HCT116 (cell line): ENCODE measurements at regions not wholly inside any gene's neighbourhood (a gene's known extent, or its start where the extent isn't known, plus 50 kb on each side); places are given as distances from the start of the nearest gene placed in this dataset.

Source experiments
- ATAC-seq: fragments of 200-7000 bp; cut with Tn5 transposase; 2 replicates; pipeline ENCODE4 v1.9.1; 2020; ENCODE audit warnings: mild to moderate bottlenecking, moderate library complexity
- BruUV-seq: library from RNA; stranded (reverse); fragments of 400-500 nt; replicated peaks from 2 replicates; lab custom pipeline; 2021; lab: Mats Ljungman, UMichigan
- CTCF ChIA-PET: fragments of 300-600 bp; sonication (Branson Sonifier 250); formaldehyde crosslinking; loops from one replicate; lab custom pipeline; 2021; ENCODE audit warnings: antibody characterized with exemption; lab: Charles Lee
- POLR2A ChIA-PET: fragments of 300-600, 350-600 bp; sonication (Branson Sonifier 250); formaldehyde crosslinking; loops from one replicate; lab custom pipeline; 2021; ENCODE audit warnings: antibody characterized with exemption; lab: Charles Lee
- RAD21 ChIA-PET, 2 experiments: fragments of 300-600 bp; sonication (Branson Sonifier 250); formaldehyde crosslinking; loops; one replicate each; lab custom pipeline; 2023; ENCODE audit warnings: low total read pairs in 2 of 2; ENCODE audit not compliant: uncharacterized antibody in 2 of 2, unreplicated experiment in 2 of 2, low non-redundant PET in 1 of 2; lab: Charles Lee
- DNase-seq: peaks from one replicate; pipeline ENCODE4 v3.0.0-alpha.2; 2010; ENCODE audit warnings: low read depth, low spot score
- H2AFZ ChIP-seq: fragments of 200-600 bp; shearing (Covaris generic), sonication (generic); 2 replicates; pipeline ENCODE4 v1.6.1; 2017; ENCODE audit warnings: low read depth, mixed run types, mixed read lengths, antibody characterized with exemption, low read length; ENCODE audit not compliant: poor library complexity, severe bottlenecking
- H3K27ac ChIP-seq: 2 replicates; pipeline ENCODE4 v1.5.1; 2012; ENCODE audit warnings: low read depth, low read length
- H3K27me3 ChIP-seq: fragments of 200-600 bp; sonication (generic); 2 replicates; pipeline ENCODE4 v1.6.1; 2016; ENCODE audit warnings: mixed run types, low read length, mixed read lengths; ENCODE audit not compliant: insufficient read depth
- H3K36me3 ChIP-seq, 2 experiments: fragments of 200-500 bp in 1 of 2; fragments of 200-600 bp in 1 of 2; sonication (Bioruptor generic) in 1 of 2; sonication (generic) in 1 of 2; 2 replicates each; pipeline versions ENCODE4 v1.5.1 to v1.6.1; 2014 to 2016; ENCODE audit warnings: low read length in 2 of 2, inconsistent platforms in 1 of 2, mixed read lengths in 1 of 2, mixed run types in 1 of 2; ENCODE audit not compliant: insufficient read depth in 2 of 2, control insufficient read depth in 1 of 2
- H3K4me1 ChIP-seq, 2 experiments: fragments of 200-600 bp in 1 of 2; sonication (generic) in 1 of 2; 2 replicates each; pipeline versions ENCODE4 v1.5.1 to v1.6.1; 2012 to 2017; ENCODE audit warnings: low read length in 2 of 2, inconsistent platforms in 1 of 2, mild to moderate bottlenecking in 1 of 2, mixed read lengths in 1 of 2, mixed run types in 1 of 2, moderate library complexity in 1 of 2; ENCODE audit not compliant: insufficient read depth in 2 of 2, control insufficient read depth in 1 of 2
- H3K4me2 ChIP-seq: fragments of 200-600 bp; sonication (generic); 2 replicates; pipeline ENCODE4 v1.6.1; 2017; ENCODE audit warnings: mixed run types, low read length, mixed read lengths
- H3K4me3 ChIP-seq, 2 experiments: fragments of 200-600 bp in 1 of 2; sonication (generic) in 1 of 2; replicated peaks in 1 of 2; 2 replicates each; pipeline ENCODE4 v1.5.1; 2011 to 2016; ENCODE audit warnings: low read length in 2 of 2, control low read depth in 1 of 2, low read depth in 1 of 2, mild to moderate bottlenecking in 1 of 2, mixed read lengths in 1 of 2, mixed run types in 1 of 2
- H3K79me2 ChIP-seq: fragments of 200-600 bp; sonication (generic); 2 replicates; pipeline ENCODE4 v1.6.1; 2017; ENCODE audit warnings: mild to moderate bottlenecking, mixed run types, low read length, moderate library complexity, mixed read lengths; ENCODE audit not compliant: insufficient read depth
- H3K9ac ChIP-seq: fragments of 200-600 bp; sonication (generic); 2 replicates; pipeline ENCODE4 v1.6.1; 2016; ENCODE audit warnings: low read length, mixed read lengths
- H3K9me2 ChIP-seq: fragments of 200-600 bp; sonication (generic), shearing (Covaris generic); 2 replicates; pipeline ENCODE4 v1.6.1; 2017; ENCODE audit warnings: mixed run types, mild to moderate bottlenecking, moderate library complexity; ENCODE audit not compliant: insufficient read depth
- H3K9me3 ChIP-seq, 2 experiments: fragments of 200-500 bp in 1 of 2; fragments of 200-600 bp in 1 of 2; sonication (Bioruptor generic) in 1 of 2; sonication (generic) in 1 of 2; 2 replicates each; pipeline ENCODE4 v1.6.1; 2014 to 2017; ENCODE audit warnings: low read length in 2 of 2, mixed read lengths in 2 of 2, inconsistent platforms in 1 of 2, low read depth in 1 of 2, mild to moderate bottlenecking in 1 of 2, mixed run types in 1 of 2, moderate library complexity in 1 of 2; ENCODE audit not compliant: control insufficient read depth in 1 of 2, insufficient read depth in 1 of 2
- H4K20me1 ChIP-seq: fragments of 200-600 bp; sonication (generic), shearing (Covaris generic); 2 replicates; pipeline ENCODE4 v1.6.1; 2017; ENCODE audit warnings: mixed run types, mild to moderate bottlenecking, moderate library complexity; ENCODE audit not compliant: insufficient read depth
- CBX3 ChIP-seq: IDR thresholded peaks from 2 replicates; pipeline ENCODE4 v1.6.1; 2012; ENCODE audit warnings: low read depth
- CEBPB ChIP-seq: IDR thresholded peaks from 2 replicates; pipeline ENCODE4 v1.6.1; 2012; ENCODE audit warnings: low read depth
- EGR1 ChIP-seq: IDR thresholded peaks from 2 replicates; pipeline ENCODE4 v1.6.1; 2012; ENCODE audit warnings: low read depth
- JUND ChIP-seq: IDR thresholded peaks from 2 replicates; pipeline ENCODE4 v1.6.1; 2012
- POLR2AphosphoS5 ChIP-seq: IDR thresholded peaks from 2 replicates; pipeline ENCODE4 v1.6.1; 2011; ENCODE audit warnings: mild to moderate bottlenecking, low read depth, low read length, moderate library complexity
- intact Hi-C: fragments of 100-400 bp; cut with micrococcal nuclease; formaldehyde crosslinking; loops from 2 replicates; pipeline ENCODE4 v1.10.0; 2022
- TF ChIP-seq, protein P1 (sequence below): IDR thresholded peaks from 2 replicates; pipeline ENCODE4 v1.6.1; 2012
- TF ChIP-seq, protein P2 (sequence below), 3 experiments: fragments of 200-600 bp in 1 of 3; sonication (generic) in 1 of 3; IDR thresholded peaks in 2 of 3; conservative IDR thresholded peaks in 1 of 3; 2 replicates each; pipeline ENCODE4 v1.5.1; 2012 to 2017; ENCODE audit warnings: low read depth in 2 of 3, low read length in 2 of 3, antibody characterized with exemption in 1 of 3, borderline replicate concordance in 1 of 3, control low read depth in 1 of 3, mild to moderate bottlenecking in 1 of 3, mixed read lengths in 1 of 3, mixed run types in 1 of 3, moderate library complexity in 1 of 3; ENCODE audit not compliant: insufficient read depth in 1 of 3
- TF ChIP-seq, protein P3 (sequence below): IDR thresholded peaks from 2 replicates; pipeline ENCODE4 v1.6.1; 2011; ENCODE audit warnings: mild to moderate bottlenecking, low read length, moderate library complexity; ENCODE audit not compliant: insufficient replicate concordance; ENCODE audit errors: extremely low read depth

DNA sequence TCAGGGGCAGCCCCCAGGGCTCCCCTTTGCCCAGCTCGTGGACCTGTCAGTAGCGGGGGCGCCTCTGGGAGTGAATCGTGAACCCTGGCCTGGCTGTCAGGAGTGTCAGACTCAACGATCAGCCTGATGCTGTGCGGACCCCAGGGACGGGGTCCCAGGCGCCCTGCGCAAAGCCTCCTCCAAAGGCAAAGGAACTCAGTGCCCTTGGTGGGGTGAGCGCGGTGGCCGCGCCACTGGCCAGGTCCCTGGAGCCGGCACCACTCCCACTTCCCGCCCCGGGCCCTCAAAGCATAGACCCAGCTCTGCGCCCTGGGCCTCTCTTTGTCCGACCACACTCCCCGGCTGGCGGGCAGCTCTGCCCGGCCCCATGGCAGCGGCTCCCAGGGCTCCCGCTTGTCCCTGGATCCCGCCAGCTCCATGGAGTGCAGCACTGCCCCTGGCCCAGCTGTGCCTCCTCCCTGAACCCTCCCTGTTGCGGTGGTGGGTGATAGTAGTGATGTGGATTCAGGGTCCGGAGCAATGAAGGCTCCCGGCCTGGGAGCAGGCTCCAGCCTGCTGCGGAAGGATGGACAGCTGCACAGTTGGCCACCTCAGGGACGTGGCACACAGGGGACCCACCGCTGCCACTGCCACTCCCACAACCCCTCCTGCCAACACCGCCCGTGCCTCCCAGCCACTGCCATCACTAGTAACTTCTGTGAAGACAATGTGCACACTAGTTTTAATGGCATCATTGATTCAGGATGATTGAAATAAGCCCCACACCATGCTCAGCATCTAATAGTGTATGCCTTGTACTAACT, 263.8 kb downstream of the ZBBX start:
- TF ChIP-seq, protein P1, sequence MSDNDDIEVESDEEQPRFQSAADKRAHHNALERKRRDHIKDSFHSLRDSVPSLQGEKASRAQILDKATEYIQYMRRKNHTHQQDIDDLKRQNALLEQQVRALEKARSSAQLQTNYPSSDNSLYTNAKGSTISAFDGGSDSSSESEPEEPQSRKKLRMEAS: no peak
- no peak for TF ChIP-seq JUND
- TF ChIP-seq, protein P2, sequence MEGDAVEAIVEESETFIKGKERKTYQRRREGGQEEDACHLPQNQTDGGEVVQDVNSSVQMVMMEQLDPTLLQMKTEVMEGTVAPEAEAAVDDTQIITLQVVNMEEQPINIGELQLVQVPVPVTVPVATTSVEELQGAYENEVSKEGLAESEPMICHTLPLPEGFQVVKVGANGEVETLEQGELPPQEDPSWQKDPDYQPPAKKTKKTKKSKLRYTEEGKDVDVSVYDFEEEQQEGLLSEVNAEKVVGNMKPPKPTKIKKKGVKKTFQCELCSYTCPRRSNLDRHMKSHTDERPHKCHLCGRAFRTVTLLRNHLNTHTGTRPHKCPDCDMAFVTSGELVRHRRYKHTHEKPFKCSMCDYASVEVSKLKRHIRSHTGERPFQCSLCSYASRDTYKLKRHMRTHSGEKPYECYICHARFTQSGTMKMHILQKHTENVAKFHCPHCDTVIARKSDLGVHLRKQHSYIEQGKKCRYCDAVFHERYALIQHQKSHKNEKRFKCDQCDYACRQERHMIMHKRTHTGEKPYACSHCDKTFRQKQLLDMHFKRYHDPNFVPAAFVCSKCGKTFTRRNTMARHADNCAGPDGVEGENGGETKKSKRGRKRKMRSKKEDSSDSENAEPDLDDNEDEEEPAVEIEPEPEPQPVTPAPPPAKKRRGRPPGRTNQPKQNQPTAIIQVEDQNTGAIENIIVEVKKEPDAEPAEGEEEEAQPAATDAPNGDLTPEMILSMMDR (IDR thresholded peaks at IDR 0.05 in 2 of 3, conservative IDR thresholded peaks at IDR 0.05 in 1 of 3; ENCODE audit: borderline replicate concordance in 1 of 3, insufficient read depth in 1 of 3, low read depth in 2 of 3, low read length in 2 of 3): no peak
- no peak for TF ChIP-seq CEBPB
- TF ChIP-seq POLR2AphosphoS5: no peak
- TF ChIP-seq, protein P3, sequence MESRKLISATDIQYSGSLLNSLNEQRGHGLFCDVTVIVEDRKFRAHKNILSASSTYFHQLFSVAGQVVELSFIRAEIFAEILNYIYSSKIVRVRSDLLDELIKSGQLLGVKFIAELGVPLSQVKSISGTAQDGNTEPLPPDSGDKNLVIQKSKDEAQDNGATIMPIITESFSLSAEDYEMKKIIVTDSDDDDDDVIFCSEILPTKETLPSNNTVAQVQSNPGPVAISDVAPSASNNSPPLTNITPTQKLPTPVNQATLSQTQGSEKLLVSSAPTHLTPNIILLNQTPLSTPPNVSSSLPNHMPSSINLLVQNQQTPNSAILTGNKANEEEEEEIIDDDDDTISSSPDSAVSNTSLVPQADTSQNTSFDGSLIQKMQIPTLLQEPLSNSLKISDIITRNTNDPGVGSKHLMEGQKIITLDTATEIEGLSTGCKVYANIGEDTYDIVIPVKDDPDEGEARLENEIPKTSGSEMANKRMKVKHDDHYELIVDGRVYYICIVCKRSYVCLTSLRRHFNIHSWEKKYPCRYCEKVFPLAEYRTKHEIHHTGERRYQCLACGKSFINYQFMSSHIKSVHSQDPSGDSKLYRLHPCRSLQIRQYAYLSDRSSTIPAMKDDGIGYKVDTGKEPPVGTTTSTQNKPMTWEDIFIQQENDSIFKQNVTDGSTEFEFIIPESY: no peak
- no peak for TF ChIP-seq EGR1
- no peak for TF ChIP-seq CBX3

More for the DNA sequence above, 263.8 kb downstream of the ZBBX start:
- POLR2A ChIA-PET: no interaction called here
- Histone ChIP-seq H3K4me3 (no peak overlapping the region), H2AFZ (no peak overlapping the region), H3K9me3 (no peaks in the 10 kb centered on the region), H3K36me3 (no peaks in the 10 kb centered on the region), H3K9me2 (no peaks in the 10 kb centered on the region), H3K79me2 (no peaks in the 10 kb centered on the region), H3K27ac (no peak overlapping the region), H4K20me1 (no peaks in the 10 kb centered on the region; the same call in 1 of the 2 replicates), H3K4me2 (no peak overlapping the region), H3K9ac (no peak overlapping the region), H3K27me3 (no peaks in the 10 kb centered on the region), H3K4me1 (no peaks in the 10 kb centered on the region)
- RAD21 ChIA-PET: no interaction called here
- intact Hi-C loops: no loop called here
- DNase-seq (no peak), ATAC-seq (no peak)
- CTCF ChIA-PET: no interaction called here
- BruUV-seq: no TSS peak
